ENCODE measurements at regions not wholly inside any gene's neighbourhood (a gene's known extent, or its start where the extent isn't known, plus 50 kb on each side); places are given as distances from the start of the nearest gene placed in this dataset.

GRCh38 chr9:88813638-88814209 is 177.5 kb upstream of the S1PR3 start:
- no peaks in the 10 kb centered on the region for H3K36me3 ChIP-seq (replicated peaks in 1 of 2; ENCODE audit: control insufficient read depth in 1 of 2, insufficient read depth in 2 of 2, low read length in 2 of 2)
- H3K4me3 ChIP-seq (replicated peaks in 1 of 3; ENCODE audit: low read depth in 2 of 3, low read length in 3 of 3): no peak overlapping the region
- no peaks in the 10 kb centered on the region for H3K4me1 Mint-ChIP-seq
- no peaks in the 10 kb centered on the region for H3K4me1 ChIP-seq (ENCODE audit: control insufficient read depth in 1 of 2, insufficient read depth in 2 of 2, low read length in 2 of 2)
- 88% methylated on average over 3 of the region's 8 CpGs for WGBS (ENCODE audit: insufficient coverage)
- no peak for DNase-seq
- H3K4me2 ChIP-seq (replicated peaks; ENCODE audit: extremely low read depth, low read length, poor library complexity, severe bottlenecking): no peak overlapping the region
- peaks cover 17 to 65% of the 10 kb centered on the region in 2 donors for H3K27me3 ChIP-seq (ENCODE audit: control insufficient read depth in 2 of 2, insufficient read depth in 2 of 2, low read length in 2 of 2)
- H3K36me3 Mint-ChIP-seq: no peaks in the 10 kb centered on the region
- no peaks in the 10 kb centered on the region for H4K20me1 ChIP-seq (ENCODE audit: insufficient read depth, low read length)
- no peak overlapping the region for H3K4me3 Mint-ChIP-seq
- no peak overlapping the region for H3K9ac ChIP-seq (ENCODE audit: insufficient read depth, low read length, poor library complexity, severe bottlenecking)
- no peaks in the 10 kb centered on the region for H3K9me3 ChIP-seq (replicated peaks in 1 of 2; ENCODE audit: control insufficient read depth in 1 of 2, insufficient read depth in 1 of 2, low read length in 2 of 2)
- intact Hi-C loops (cut with micrococcal nuclease): no loop called here
- peaks cover 31 to 74% (median 74%) of the 10 kb centered on the region in 3 donors for H3K27me3 Mint-ChIP-seq (ENCODE audit: low read depth in 3 of 3)
- no peak overlapping the region for H3K27ac Mint-ChIP-seq
- no peak overlapping the region for H2AFZ ChIP-seq (ENCODE audit: insufficient read depth, low read depth, low read length, poor library complexity, severe bottlenecking)
- no peak for TF ChIP-seq CTCF (IDR thresholded peaks at IDR 0.05)
- peaks cover 0 to 1% (median 0%) of the 10 kb centered on the region in 7 donors for H3K9me3 Mint-ChIP-seq
- no peak overlapping the region for H3K27ac ChIP-seq (ENCODE audit: low read depth in 1 of 2, low read length in 2 of 2)
- H3K79me2 ChIP-seq (ENCODE audit: insufficient read depth, low read length): no peaks in the 10 kb centered on the region

- H3K4me3 Mint-ChIP-seq: no peak overlapping the region
- H3K9me3 Mint-ChIP-seq: no peaks in the 10 kb centered on the region
- H3K36me3 Mint-ChIP-seq: no peaks in the 10 kb centered on the region
- WGBS (ENCODE audit: insufficient coverage): 80% methylated on average over 3 of the region's 4 CpGs
- Histone ChIP-seq H3K36me3 (replicated peaks in 1 of 2; ENCODE audit: control insufficient read depth in 1 of 2, insufficient read depth in 2 of 2, low read length in 2 of 2) (no peaks in the 10 kb centered on the region), H3K9me3 (replicated peaks in 1 of 2; ENCODE audit: control insufficient read depth in 1 of 2, insufficient read depth in 1 of 2, low read length in 2 of 2) (no peaks in the 10 kb centered on the region), H3K4me2 (replicated peaks; ENCODE audit: extremely low read depth, low read length, poor library complexity, severe bottlenecking) (no peak overlapping the region), H3K4me3 (replicated peaks in 1 of 3; ENCODE audit: low read depth in 2 of 3, low read length in 3 of 3) (no peak overlapping the region), H3K4me1 (ENCODE audit: control insufficient read depth in 1 of 2, insufficient read depth in 2 of 2, low read length in 2 of 2) (no peaks in the 10 kb centered on the region), H3K27ac (ENCODE audit: low read depth in 1 of 2, low read length in 2 of 2) (no peak overlapping the region), H2AFZ (ENCODE audit: insufficient read depth, low read depth, low read length, poor library complexity, severe bottlenecking) (no peak overlapping the region), H3K27me3 (ENCODE audit: control insufficient read depth in 2 of 2, insufficient read depth in 2 of 2, low read length in 2 of 2) (peaks cover 23 to 65% of the 10 kb centered on the region in 2 donors), H3K79me2 (ENCODE audit: insufficient read depth, low read length) (no peaks in the 10 kb centered on the region), H4K20me1 (ENCODE audit: insufficient read depth, low read length) (no peaks in the 10 kb centered on the region), H3K9ac (ENCODE audit: insufficient read depth, low read length, poor library complexity, severe bottlenecking) (no peak overlapping the region)
- H3K4me1 Mint-ChIP-seq: no peaks in the 10 kb centered on the region
- DNase-seq: no peak
- peaks cover 32 to 75% (median 73%) of the 10 kb centered on the region in 3 donors for H3K27me3 Mint-ChIP-seq (ENCODE audit: low read depth in 3 of 3)
- no peak for TF ChIP-seq CTCF (IDR thresholded peaks at IDR 0.05)
- H3K27ac Mint-ChIP-seq: no peak overlapping the region
- intact Hi-C loops (cut with micrococcal nuclease): no loop called here
Measured at GRCh38 chr9:88814577-88814976, 176.7 kb upstream of the S1PR3 start.

Data from CD14-positive monocyte (primary cell).